CD4-positive, alpha-beta T cell treated with Interleukin-6 for 4 hours (primary cell): ENCODE measurements at regions not wholly inside any gene's neighbourhood (a gene's known extent, or its start where the extent isn't known, plus 50 kb on each side); places are given as distances from the start of the nearest gene placed in this dataset.
"Not testable (repeated sequence)": the region's sequence is repeated elsewhere in the genome, so short reads cannot be mapped to it uniquely, and the experiment has no call there.

Experiments
- DNase-seq: peaks from one replicate; pipeline ENCODE4 v3.0.0-alpha.2; 2020; ENCODE audit warnings: mixed read lengths

GRCh38 chr7:86592185-86592584 is 51.5 kb upstream of the GRM3 start:
- no peak for DNase-seq

DNA sequence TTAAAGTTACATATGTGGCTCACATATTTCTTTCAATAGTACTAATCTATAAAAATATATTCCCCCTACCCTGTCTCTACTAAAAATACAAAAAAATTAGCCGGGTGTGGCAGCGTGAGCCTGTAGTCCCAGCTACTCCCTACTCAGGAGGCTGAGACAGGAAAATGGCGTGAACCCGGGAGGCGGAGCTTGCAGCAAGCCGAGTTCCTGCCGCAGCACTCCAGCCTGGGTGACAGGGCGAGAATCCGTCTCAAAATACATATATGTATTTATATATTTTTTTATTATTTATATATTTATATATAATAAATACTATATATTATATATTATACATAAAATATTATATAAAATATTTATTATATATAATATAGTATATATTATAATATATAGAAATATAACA is 69.7 kb upstream of the GRM3 start:
- no peak for DNase-seq

- DNase-seq, result no peak
Measured at GRCh38 chr7:86558680-86559501, 84.8 kb upstream of the GRM3 start.

DNA sequence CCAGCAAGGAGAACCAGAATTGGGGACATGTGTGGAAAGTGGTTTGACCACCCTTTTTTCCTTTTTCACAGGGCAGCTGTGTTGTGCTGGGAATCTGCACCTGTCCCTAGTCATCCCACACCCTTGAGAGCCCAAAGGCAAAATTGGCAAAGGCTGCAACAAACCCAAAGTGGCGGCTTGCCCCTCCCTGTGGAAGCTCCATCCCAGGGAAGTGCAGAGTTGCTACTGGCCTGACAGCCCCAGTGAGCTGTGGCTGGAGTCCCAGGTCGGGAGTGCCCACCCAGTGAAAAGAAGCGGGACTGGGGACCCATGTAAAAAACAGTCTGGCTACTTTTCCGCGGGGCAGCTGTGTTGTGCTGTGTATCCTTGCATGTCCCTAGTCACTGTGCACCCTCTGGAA is 109.1 kb upstream of the GRM3 start:
- DNase-seq, result no peak

DNA sequence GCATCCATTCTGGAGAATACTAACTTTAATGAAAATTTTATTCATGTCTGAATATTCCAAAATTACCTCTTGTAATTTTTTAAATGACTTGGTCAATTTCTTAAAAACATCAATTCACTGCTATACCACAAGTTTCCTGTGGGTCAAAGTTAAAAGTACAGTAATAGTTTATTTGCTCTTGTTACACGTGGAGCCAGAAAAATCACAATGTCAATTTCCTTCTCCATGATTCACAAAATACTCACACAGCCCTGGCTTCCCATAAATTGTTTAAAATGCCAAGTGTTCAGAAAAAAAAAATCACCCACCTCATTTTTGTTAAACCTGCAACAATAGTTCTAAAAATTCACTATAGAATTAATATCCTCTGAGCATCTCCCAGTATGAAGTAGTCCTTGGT is 139.5 kb upstream of the GRM3 start:
- DNase-seq, result no peak

- DNase-seq, result no peak
Measured at GRCh38 chr7:86499986-86500385, 143.7 kb upstream of the GRM3 start.

DNA sequence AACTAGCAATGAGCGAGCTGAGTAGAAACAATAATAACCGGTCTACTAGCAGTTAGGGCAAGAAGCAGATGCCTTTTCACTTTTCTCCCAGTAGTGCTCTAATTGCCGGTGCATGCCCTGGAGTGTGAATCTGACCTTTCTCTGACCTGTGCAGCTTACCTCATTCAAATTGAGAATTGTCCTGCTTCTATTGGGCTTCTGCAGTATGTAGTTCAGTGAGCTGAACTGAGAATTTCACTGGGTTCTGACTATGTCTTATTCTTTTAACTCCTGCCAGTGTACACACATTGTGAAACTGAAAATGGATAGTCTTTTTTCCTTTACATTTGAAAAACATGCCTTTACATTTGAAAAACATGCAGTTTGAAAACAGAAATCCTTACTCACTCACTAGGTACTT is 157.9 kb upstream of the GRM3 start:
- DNase-seq, result no peak

GRCh38 chr7:86479144-86479543 is 164.6 kb upstream of the GRM3 start:
- DNase-seq, result no peak

DNA sequence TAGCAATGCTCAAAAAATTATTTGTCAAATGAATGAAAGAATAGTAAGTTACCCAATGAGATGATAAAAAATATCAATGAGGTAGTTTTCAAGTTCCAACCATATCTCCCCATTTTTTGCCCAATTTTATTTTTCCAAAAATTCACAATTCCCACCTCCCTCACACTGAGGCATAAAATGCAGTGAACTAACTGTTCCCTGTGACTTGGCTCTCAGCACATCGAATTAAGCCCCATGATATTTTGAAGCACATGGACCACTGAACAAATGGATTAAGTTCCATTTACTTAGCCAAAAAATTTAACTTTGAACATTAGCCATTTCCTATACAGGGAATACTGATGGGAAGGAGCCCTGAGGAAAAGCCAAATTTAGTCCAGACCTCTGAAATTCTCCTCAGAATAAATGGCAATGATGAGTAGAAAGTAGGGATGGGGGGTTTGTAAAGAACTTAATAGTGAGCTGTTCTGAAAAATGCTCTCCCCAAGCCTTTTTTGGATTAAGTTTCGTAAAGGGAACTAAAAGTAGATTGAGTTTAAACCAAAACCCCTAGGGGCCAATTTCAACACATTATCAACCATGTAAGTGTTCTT is 166.3 kb upstream of the GRM3 start:
- DNase-seq, result no peak

DNA sequence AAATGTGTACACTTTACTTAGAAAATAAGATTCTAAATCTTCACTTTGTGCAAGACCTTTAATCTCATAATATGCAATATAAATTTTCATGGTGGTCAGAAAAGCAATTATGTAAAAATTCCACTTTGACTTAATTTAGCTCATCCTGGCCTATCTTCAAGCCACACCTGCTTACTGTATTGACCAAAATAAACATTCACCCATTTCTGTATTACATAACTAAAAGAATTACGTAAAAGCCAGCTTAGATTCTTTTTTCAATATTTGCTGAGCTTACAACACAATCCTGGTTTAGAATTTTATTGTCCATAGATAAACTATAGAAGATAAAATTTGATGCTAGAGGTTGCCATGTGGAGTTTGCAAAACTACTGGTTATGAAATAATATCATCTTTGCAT is 172.9 kb upstream of the GRM3 start:
- DNase-seq, result no peak

DNA sequence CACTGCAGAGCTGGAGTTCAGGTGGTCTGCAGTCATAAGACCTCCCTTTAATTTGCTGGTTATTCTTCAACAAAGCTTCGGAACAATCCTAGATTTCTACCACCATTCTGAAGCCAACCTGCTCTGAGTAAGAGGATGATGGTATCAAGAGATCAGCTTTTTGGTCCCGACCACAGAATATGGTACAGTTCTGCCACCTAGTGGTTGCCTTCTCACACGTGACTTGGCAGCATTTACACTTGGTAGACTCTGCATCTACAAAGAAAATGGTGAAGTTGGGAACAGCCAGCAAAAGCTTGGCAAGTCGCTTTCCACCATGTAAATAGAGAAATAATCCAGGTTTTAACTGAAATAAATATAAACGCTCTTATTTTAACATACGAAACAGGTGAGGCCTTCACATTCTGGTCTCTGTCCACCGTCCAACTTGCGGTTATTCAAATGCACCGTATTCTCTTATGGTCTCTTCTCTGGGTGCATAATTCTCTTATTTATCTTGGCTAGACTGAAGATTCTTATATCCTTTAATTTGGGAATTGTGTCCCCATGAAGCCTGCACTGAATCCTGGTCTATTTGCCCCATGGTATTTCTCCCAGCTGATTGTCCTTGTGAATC is 173.9 kb upstream of the GRM3 start:
- peak; percentile 4 for DNase-seq

DNA sequence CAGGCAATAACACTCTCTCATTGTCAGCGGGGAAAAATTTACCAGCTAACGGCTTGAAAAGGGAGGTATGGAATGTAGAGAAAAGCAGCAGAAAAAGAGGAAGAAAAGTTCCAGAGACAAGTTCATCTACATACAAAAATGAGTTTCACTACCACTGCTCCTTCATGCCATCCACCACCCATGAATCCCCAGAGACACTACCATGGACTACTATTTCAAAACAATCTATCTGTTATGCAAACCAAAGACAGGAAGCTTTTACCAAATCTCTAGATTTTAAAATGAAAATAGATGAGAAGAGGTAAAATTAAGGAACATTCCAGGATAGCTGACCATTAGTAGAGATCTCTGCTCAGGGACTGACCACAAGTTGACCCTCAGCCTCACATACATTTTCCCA is 189.0 kb upstream of the GRM3 start:
- DNase-seq, result no peak

DNA sequence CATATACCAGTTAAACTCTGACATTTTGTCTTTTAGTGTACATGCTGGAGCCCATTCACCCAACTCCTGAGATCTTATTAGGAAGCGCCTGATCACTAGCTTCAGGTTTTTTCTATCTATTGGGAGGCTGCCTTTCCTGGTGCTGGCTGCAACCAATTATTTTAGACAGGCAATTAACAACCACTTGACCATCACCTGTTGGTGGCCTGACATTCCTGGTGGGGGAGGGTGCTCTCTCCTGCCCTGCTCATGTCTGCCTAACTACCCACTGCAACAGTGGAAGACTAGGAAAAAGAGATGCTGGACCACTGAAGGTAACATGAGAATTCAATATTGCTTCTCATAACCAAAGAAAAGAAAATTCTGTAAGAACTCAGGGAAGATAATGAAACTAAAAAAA is 190.3 kb upstream of the GRM3 start:
- no peak for DNase-seq

DNA sequence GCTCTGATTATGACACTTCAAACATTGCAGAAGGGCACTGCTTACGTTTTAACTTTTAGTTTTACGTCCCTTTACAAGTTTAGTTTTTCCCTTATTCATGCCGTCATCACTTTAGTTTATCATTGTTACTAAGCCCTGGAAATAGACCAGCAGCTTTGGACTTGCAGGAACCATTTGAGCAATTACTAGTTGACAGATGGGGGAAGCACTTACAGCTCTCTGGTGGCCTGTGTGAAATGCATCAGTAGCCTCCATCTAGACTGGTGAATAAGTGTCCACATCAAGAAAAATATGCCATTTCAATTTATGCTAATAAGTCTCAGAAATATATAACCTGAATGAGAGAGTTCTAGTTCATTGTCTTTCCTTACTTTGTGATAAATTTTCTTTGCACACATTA is 194.9 kb upstream of the GRM3 start:
- no peak for DNase-seq

DNA sequence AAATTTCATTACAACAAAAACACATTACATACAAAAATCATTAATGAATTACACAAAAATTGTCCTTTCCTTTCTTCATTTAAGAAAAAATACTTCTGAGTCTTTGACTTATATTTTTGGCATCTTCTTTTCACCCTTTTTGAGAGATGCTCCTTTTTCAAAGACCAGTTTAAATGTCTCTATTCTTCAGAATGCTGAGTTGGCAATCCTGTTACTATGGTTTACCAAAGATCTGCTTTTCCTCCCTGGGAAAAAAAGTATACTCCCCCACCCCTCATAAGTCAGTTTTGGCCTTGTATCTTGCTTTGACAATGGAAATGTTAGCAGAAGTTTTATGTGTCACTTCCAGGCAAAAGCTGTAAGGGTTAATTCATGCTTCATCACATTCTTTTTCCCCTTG is 198.4 kb upstream of the GRM3 start:
- DNase-seq, result no peak

- no peak for DNase-seq
Measured at GRCh38 chr7:86444245-86444644, 199.5 kb upstream of the GRM3 start.

GRCh38 chr7:86440420-86440819 is 203.3 kb upstream of the GRM3 start:
- not testable (repeated sequence) for DNase-seq

GRCh38 chr7:86437951-86438450 is 205.7 kb upstream of the GRM3 start:
- DNase-seq, result no peak

GRCh38 chr7:86431761-86432160 is 211.9 kb upstream of the GRM3 start:
- no peak for DNase-seq

- DNase-seq, result no peak
Measured at GRCh38 chr7:86411814-86412213, 231.9 kb upstream of the GRM3 start.

GRCh38 chr7:86407291-86407690 is 236.4 kb upstream of the GRM3 start:
- no peak for DNase-seq

DNA sequence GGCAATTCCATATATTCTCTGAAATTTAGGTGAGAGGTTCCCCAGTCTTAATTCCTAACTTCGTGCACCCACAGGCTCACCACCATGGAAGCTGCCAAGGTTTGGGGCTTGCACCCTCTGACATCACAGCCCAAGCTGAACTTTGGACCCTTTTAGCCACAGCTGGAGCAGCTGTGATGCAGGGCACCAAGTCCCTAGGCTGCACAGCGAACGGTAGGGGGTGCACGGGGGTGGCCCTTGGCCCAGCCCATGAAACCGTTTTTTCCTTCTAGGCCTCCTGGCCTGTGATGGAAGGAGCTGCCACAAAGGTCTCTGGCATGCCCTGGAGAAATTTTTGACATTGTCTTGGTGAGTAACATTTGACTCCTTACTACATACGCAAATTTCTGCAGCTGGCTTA is 251.9 kb upstream of the GRM3 start:
- DNase-seq, result no peak

DNA sequence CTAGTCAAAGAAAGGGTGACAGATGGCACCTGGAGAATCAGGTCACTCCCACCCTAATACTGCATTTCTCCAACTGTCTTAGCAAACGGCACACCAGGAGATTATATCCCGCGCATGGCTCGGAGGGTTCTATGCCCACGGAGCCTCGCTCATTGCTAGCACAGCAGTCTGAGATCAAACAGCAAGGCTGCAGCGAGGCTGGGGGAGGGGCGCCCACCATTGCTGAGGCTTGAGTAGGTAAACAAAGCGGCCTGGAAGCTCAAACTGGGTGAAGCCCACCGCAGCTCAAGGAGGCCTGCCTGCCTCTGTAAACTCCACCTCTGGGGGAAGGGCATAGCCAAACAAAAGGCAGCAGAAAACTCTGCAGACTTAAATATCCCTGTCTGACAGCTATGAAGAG is 268.1 kb upstream of the GRM3 start:
- DNase-seq, result not testable (repeated sequence)

DNA sequence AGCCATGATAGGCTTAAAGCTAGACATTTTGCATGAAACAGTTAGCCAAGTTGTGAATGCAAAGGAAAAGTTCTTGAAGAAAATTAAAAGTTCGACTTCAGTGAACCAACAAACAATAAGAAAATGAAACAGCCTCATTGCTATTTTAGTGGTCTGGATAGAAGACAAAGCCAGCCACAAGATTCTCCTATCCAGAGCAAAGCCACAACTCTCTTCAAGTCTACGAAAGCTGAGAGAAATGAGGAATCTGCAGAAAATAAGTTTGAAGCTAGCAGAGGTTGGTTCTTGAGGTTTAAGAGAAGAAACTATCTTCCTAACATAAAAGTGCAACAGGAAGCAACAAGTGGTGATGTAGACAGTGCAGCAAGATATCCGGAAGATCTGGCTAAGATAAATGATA is 271.4 kb upstream of the GRM3 start:
- no peak for DNase-seq
